DND-41 (cell line): ENCODE measurements at regions not wholly inside any gene's neighbourhood (a gene's known extent, or its start where the extent isn't known, plus 50 kb on each side); places are given as distances from the start of the nearest gene placed in this dataset.

Experiments used
- ATAC-seq: fragments of 200-7000 bp; cut with Tn5 transposase; 3 replicates; pipeline ENCODE4 v1.9.1; 2021; ENCODE audit warnings: low read depth; ENCODE audit not compliant: insufficient read depth
- DNase-seq: peaks from one replicate; pipeline ENCODE4 v3.0.0-alpha.2; 2020
- H2AFZ ChIP-seq: 2 replicates; pipeline ENCODE4 v1.6.0; 2012; ENCODE audit warnings: low read depth, low read length
- H3K27ac ChIP-seq: 2 replicates; pipeline ENCODE4 v1.5.1; 2012; ENCODE audit warnings: low read length, inconsistent platforms
- H3K27me3 ChIP-seq: fragments of 200-600 bp; sonication (generic); 2 replicates; pipeline ENCODE4 v1.6.0; 2012; ENCODE audit warnings: low read length, mild to moderate bottlenecking, inconsistent platforms; ENCODE audit not compliant: insufficient read depth, poor library complexity
- H3K36me3 ChIP-seq: 2 replicates; pipeline ENCODE4 v1.5.1; 2012; ENCODE audit warnings: low read length, inconsistent platforms; ENCODE audit not compliant: insufficient read depth
- H3K4me1 ChIP-seq: 2 replicates; pipeline ENCODE4 v1.5.1; 2012; ENCODE audit warnings: mild to moderate bottlenecking, low read length; ENCODE audit not compliant: insufficient read depth
- H3K4me2 ChIP-seq: 2 replicates; pipeline ENCODE4 v1.6.0; 2012; ENCODE audit warnings: mild to moderate bottlenecking, moderate library complexity, low read length, inconsistent platforms; ENCODE audit not compliant: insufficient read depth
- H3K4me3 ChIP-seq, 2 experiments: fragments of 200-600 bp in 1 of 2; shearing (Covaris generic) in 1 of 2; 2 replicates each; pipeline ENCODE4 v1.5.1; 2012 to 2016; ENCODE audit warnings: inconsistent platforms in 2 of 2, low read length in 2 of 2, mild to moderate bottlenecking in 2 of 2, low read depth in 1 of 2, moderate library complexity in 1 of 2
- H3K79me2 ChIP-seq: 2 replicates; pipeline ENCODE4 v1.6.0; 2012; ENCODE audit warnings: low read length, inconsistent platforms; ENCODE audit not compliant: insufficient read depth
- H3K9ac ChIP-seq: 2 replicates; pipeline ENCODE4 v1.6.0; 2012; ENCODE audit warnings: low read depth, mild to moderate bottlenecking, inconsistent platforms, low read length, moderate library complexity
- H3K9me3 ChIP-seq: 2 replicates; pipeline ENCODE4 v1.5.1; 2012; ENCODE audit warnings: low read length, moderate library complexity, mild to moderate bottlenecking, inconsistent platforms; ENCODE audit not compliant: insufficient read depth, severe bottlenecking
- H4K20me1 ChIP-seq: 2 replicates; pipeline ENCODE4 v1.6.0; 2012; ENCODE audit warnings: low read length; ENCODE audit not compliant: insufficient read depth
- CTCF ChIP-seq: IDR thresholded peaks from 2 replicates; pipeline ENCODE4 v1.5.1; 2012; ENCODE audit warnings: borderline replicate concordance, low read length, moderate library complexity, mild to moderate bottlenecking; ENCODE audit not compliant: poor library complexity, severe bottlenecking; ENCODE audit errors: extremely low read depth
- EZH2 ChIP-seq: IDR thresholded peaks from 3 replicates; pipeline ENCODE4 v1.6.1; 2012; ENCODE audit warnings: borderline replicate concordance, low read depth, mild to moderate bottlenecking, moderate library complexity, low read length, inconsistent platforms; ENCODE audit not compliant: severe bottlenecking

GRCh38 chr13:80844164-80844563 lies 503.2 kb upstream of the SPRY2 start:
- DNase-seq (no peak), ATAC-seq (no peak)
- no peak overlapping the region for H3K9ac ChIP-seq
- H3K79me2 ChIP-seq, result no peaks in the 10 kb centered on the region
- no peak overlapping the region for H3K4me2 ChIP-seq
- no peaks in the 10 kb centered on the region for H3K36me3 ChIP-seq
- H3K27ac ChIP-seq, result no peak overlapping the region
- H4K20me1 ChIP-seq, result no peaks in the 10 kb centered on the region
- no peaks in the 10 kb centered on the region for H3K9me3 ChIP-seq
- no peaks in the 10 kb centered on the region for H3K4me1 ChIP-seq
- H3K4me3 ChIP-seq, result no peak overlapping the region
- H3K27me3 ChIP-seq, result no peaks in the 10 kb centered on the region
- no peak overlapping the region for H2AFZ ChIP-seq
- TF ChIP-seq CTCF (no peak), EZH2 (no peak)

GRCh38 chr13:80841414-80841813 lies 500.5 kb upstream of the SPRY2 start:
- DNase-seq, result no peak
- Histone ChIP-seq H3K4me1 (no peaks in the 10 kb centered on the region), H4K20me1 (no peaks in the 10 kb centered on the region), H3K4me3 (no peak overlapping the region), H3K36me3 (no peaks in the 10 kb centered on the region), H3K27ac (no peak overlapping the region), H3K79me2 (no peaks in the 10 kb centered on the region), H2AFZ (no peak overlapping the region), H3K9ac (no peak overlapping the region), H3K4me2 (no peak overlapping the region), H3K27me3 (no peaks in the 10 kb centered on the region), H3K9me3 (no peaks in the 10 kb centered on the region)
- TF ChIP-seq EZH2 (no peak), CTCF (no peak)
- no peak for ATAC-seq

- Histone ChIP-seq H4K20me1 (no peaks in the 10 kb centered on the region), H3K4me1 (no peaks in the 10 kb centered on the region), H3K27me3 (no peaks in the 10 kb centered on the region), H3K9me3 (no peaks in the 10 kb centered on the region), H3K79me2 (no peaks in the 10 kb centered on the region), H2AFZ (no peak overlapping the region), H3K9ac (no peak overlapping the region), H3K4me3 (no peak overlapping the region), H3K4me2 (no peak overlapping the region), H3K36me3 (no peaks in the 10 kb centered on the region), H3K27ac (no peak overlapping the region)
- DNase-seq, result no peak
- no peak for TF ChIP-seq EZH2
- no peak for TF ChIP-seq CTCF
- no peak for ATAC-seq
These were observed 499.5 kb upstream of the SPRY2 start for GRCh38 chr13:80840316-80840976.

GRCh38 chr13:80835902-80836301 lies 495.0 kb upstream of the SPRY2 start:
- Histone ChIP-seq H3K9ac (no peak overlapping the region), H3K27me3 (no peaks in the 10 kb centered on the region), H3K36me3 (no peaks in the 10 kb centered on the region), H4K20me1 (no peaks in the 10 kb centered on the region), H3K4me3 (no peak overlapping the region), H3K9me3 (no peaks in the 10 kb centered on the region), H3K27ac (no peak overlapping the region), H2AFZ (no peak overlapping the region), H3K4me2 (no peak overlapping the region), H3K4me1 (no peaks in the 10 kb centered on the region), H3K79me2 (no peaks in the 10 kb centered on the region)
- no peak for DNase-seq
- TF ChIP-seq EZH2 (no peak), CTCF (no peak)
- no peak for ATAC-seq
